H9 (cell line): ENCODE measurements at regions not wholly inside any gene's neighbourhood (a gene's known extent, or its start where the extent isn't known, plus 50 kb on each side); places are given as distances from the start of the nearest gene placed in this dataset.

Source experiments
- DNase-seq: peaks from one replicate; pipeline ENCODE4 v3.0.0-alpha.2; 2017
- H2AFZ ChIP-seq: one replicate; pipeline ENCODE4 v1.6.1; 2013; ENCODE audit warnings: mild to moderate bottlenecking, low read length, control low read depth, moderate library complexity
- H2AK5ac ChIP-seq: 2 replicates; pipeline ENCODE4 v1.6.1; 2013; ENCODE audit warnings: low read length, control low read depth, mixed read lengths; ENCODE audit not compliant: insufficient read length
- H2BK120ac ChIP-seq: one replicate; pipeline ENCODE4 v1.6.1; 2013; ENCODE audit warnings: low read depth, mild to moderate bottlenecking, low read length, control low read depth, inconsistent platforms; ENCODE audit not compliant: poor library complexity, severe bottlenecking
- H2BK12ac ChIP-seq: 2 replicates; pipeline ENCODE4 v1.6.1; 2013; ENCODE audit warnings: low read length, control low read depth, mixed read lengths, low read depth; ENCODE audit not compliant: insufficient read length
- H2BK15ac ChIP-seq: 2 replicates; pipeline ENCODE4 v1.6.1; 2013; ENCODE audit warnings: low read depth, low read length, control low read depth
- H2BK20ac ChIP-seq: one replicate; pipeline ENCODE4 v1.6.1; 2013; ENCODE audit warnings: low read depth, mild to moderate bottlenecking, low read length, control low read depth, inconsistent platforms; ENCODE audit not compliant: poor library complexity, severe bottlenecking
- H2BK5ac ChIP-seq: 2 replicates; pipeline ENCODE4 v1.6.1; 2013; ENCODE audit warnings: low read length, control low read depth, mixed read lengths; ENCODE audit not compliant: insufficient read length
- H3K14ac ChIP-seq: 2 replicates; pipeline ENCODE4 v1.6.1; 2013; ENCODE audit warnings: low read length, control low read depth; ENCODE audit not compliant: insufficient read depth
- H3K18ac ChIP-seq: 2 replicates; pipeline ENCODE4 v1.6.1; 2013; ENCODE audit warnings: low read depth, mild to moderate bottlenecking, mixed read lengths, low read length, control low read depth; ENCODE audit not compliant: insufficient read length
- H3K23ac ChIP-seq: 2 replicates; pipeline ENCODE4 v1.6.1; 2013; ENCODE audit warnings: low read length, control low read depth, mixed read lengths, low read depth; ENCODE audit not compliant: insufficient read length
- H3K23me2 ChIP-seq: 2 replicates; pipeline ENCODE4 v1.6.1; 2013; ENCODE audit warnings: low read depth, mild to moderate bottlenecking, mixed read lengths, low read length, control low read depth; ENCODE audit not compliant: insufficient read length, poor library complexity, severe bottlenecking
- H3K27ac ChIP-seq: 2 replicates; pipeline ENCODE4 v1.5.1; 2013; ENCODE audit warnings: low read length, control low read depth, mixed read lengths, low read depth; ENCODE audit not compliant: insufficient read length
- H3K27me3 ChIP-seq: 2 replicates; pipeline ENCODE4 v1.6.1; 2013; ENCODE audit warnings: low read length, control low read depth, inconsistent platforms; ENCODE audit not compliant: insufficient read depth
- H3K4ac ChIP-seq: 2 replicates; pipeline ENCODE4 v1.6.1; 2013; ENCODE audit warnings: low read depth, mild to moderate bottlenecking, control low read depth, inconsistent platforms, low read length, moderate library complexity
- H3K4me1 ChIP-seq: 2 replicates; pipeline ENCODE4 v1.6.1; 2013; ENCODE audit warnings: low read length, control low read depth, inconsistent platforms; ENCODE audit not compliant: insufficient read depth
- H3K4me2 ChIP-seq: 2 replicates; pipeline ENCODE4 v1.6.1; 2013; ENCODE audit warnings: low read length, control low read depth, mixed read lengths; ENCODE audit not compliant: insufficient read length, insufficient read depth
- H3K56ac ChIP-seq: 2 replicates; pipeline ENCODE4 v1.6.1; 2013; ENCODE audit warnings: low read depth, mild to moderate bottlenecking, mixed read lengths, low read length, control low read depth; ENCODE audit not compliant: insufficient read length
- H3K79me1 ChIP-seq: 2 replicates; pipeline ENCODE4 v1.6.1; 2013; ENCODE audit warnings: low read depth, mild to moderate bottlenecking, moderate library complexity, low read length, control low read depth, inconsistent platforms; ENCODE audit not compliant: insufficient read depth, poor library complexity, severe bottlenecking
- H3K79me2 ChIP-seq: 2 replicates; pipeline ENCODE4 v1.6.1; 2013; ENCODE audit warnings: low read length, control low read depth, inconsistent platforms; ENCODE audit not compliant: insufficient read depth
- H3K9ac ChIP-seq: 2 replicates; pipeline ENCODE4 v1.6.1; 2013; ENCODE audit warnings: low read length, control low read depth, mixed read lengths; ENCODE audit not compliant: insufficient read length; ENCODE audit errors: extremely low read depth
- H3K9me3 ChIP-seq: one replicate; pipeline ENCODE4 v1.6.1; 2013; ENCODE audit warnings: low read depth, low read length, inconsistent platforms; ENCODE audit not compliant: control insufficient read depth
- H3T11ph ChIP-seq: one replicate; pipeline ENCODE4 v1.6.1; 2013; ENCODE audit warnings: mild to moderate bottlenecking, low read length, control low read depth, inconsistent platforms
- H4K20me1 ChIP-seq: one replicate; pipeline ENCODE4 v1.6.1; 2013; ENCODE audit not compliant: control insufficient read depth, insufficient read length, insufficient read depth
- H4K5ac ChIP-seq: 2 replicates; pipeline ENCODE4 v1.6.1; 2013; ENCODE audit warnings: low read depth, mild to moderate bottlenecking, mixed read lengths, low read length, control low read depth; ENCODE audit not compliant: insufficient read length
- H4K8ac ChIP-seq: replicated peaks from 2 replicates; pipeline ENCODE4 v1.6.1; 2013; ENCODE audit warnings: low read length, control low read depth, mixed read lengths, low read depth; ENCODE audit not compliant: insufficient read length
- H4K91ac ChIP-seq: 2 replicates; pipeline ENCODE4 v1.6.1; 2013; ENCODE audit warnings: low read depth, mild to moderate bottlenecking, moderate library complexity, mixed read lengths, low read length, control low read depth; ENCODE audit not compliant: insufficient read length
- H3K27ac Mint-ChIP-seq, 3 experiments: 2 replicates in 2 of 3; 3 replicates in 1 of 3; pipeline ENCODE4 v1.8.0; 2020 to 2021; ENCODE audit warnings: mixed read lengths in 3 of 3, mild to moderate bottlenecking in 1 of 3, moderate library complexity in 1 of 3
- H3K27me3 Mint-ChIP-seq: 2 replicates; pipeline ENCODE4 v1.8.0; 2021; ENCODE audit warnings: low read depth, mild to moderate bottlenecking, moderate library complexity, mixed read lengths
- H3K36me3 Mint-ChIP-seq, 3 experiments: 2 replicates in 2 of 3; 3 replicates in 1 of 3; pipeline ENCODE4 v1.8.0; 2020 to 2021; ENCODE audit warnings: low read depth in 3 of 3, mixed read lengths in 3 of 3; ENCODE audit not compliant: insufficient read depth in 1 of 3
- H3K4me1 Mint-ChIP-seq, 2 experiments: 2 replicates each; pipeline ENCODE4 v1.8.0; 2020; ENCODE audit warnings: mixed read lengths in 2 of 2
- H3K4me3 Mint-ChIP-seq, 2 experiments: 2 replicates in 1 of 2; 3 replicates in 1 of 2; pipeline ENCODE4 v1.8.0; 2020 to 2021; ENCODE audit warnings: mild to moderate bottlenecking in 2 of 2, mixed read lengths in 2 of 2, moderate library complexity in 1 of 2
- H3K9me3 Mint-ChIP-seq, 2 experiments: 2 replicates in 1 of 2; 3 replicates in 1 of 2; pipeline ENCODE4 v1.8.0; 2020; ENCODE audit warnings: mild to moderate bottlenecking in 2 of 2, mixed read lengths in 2 of 2, moderate library complexity in 1 of 2
- WGBS: extraction: QIAGEN DNeasy Blood & Tissue Kit; methylation state at CpG from one replicate; pipeline ENCODE4 v1.1.7; 2013; ENCODE audit warnings: missing lambda C conversion rate, low lambda C conversion rate, mixed read lengths; ENCODE audit not compliant: insufficient read length; ENCODE audit errors: extremely low coverage; 5-methylcytosine and 5-hydroxymethylcytosine counted together
- TF ChIP-seq, protein P1 (sequence below): fragments of 200-600 bp; sonication (generic); conservative IDR thresholded peaks from 3 replicates; pipeline ENCODE4 v1.8.0; 2021; ENCODE audit warnings: antibody characterized with exemption, mild to moderate bottlenecking

GRCh38 chr20:19113343-19113930 lies 99.0 kb upstream of the SLC24A3 start:
- Mint-ChIP-seq H3K4me3 (no peak overlapping the region), H3K9me3 (peaks cover 4 to 9% of the 10 kb centered on the region in 2 experiments), H3K27ac (no peak overlapping the region), H3K4me1 (no peaks in the 10 kb centered on the region), H3K36me3 (peaks cover 1 to 5% (median 4%) of the 10 kb centered on the region in 3 experiments; a peak in 4 of 7 replicates), H3K27me3 (no peaks in the 10 kb centered on the region; the same call in none of the 2 replicates)
- H3K79me2 ChIP-seq: no peaks in the 10 kb centered on the region
- H3K4ac ChIP-seq: no peak overlapping the region
- H2AK5ac ChIP-seq: no peak overlapping the region
- H4K8ac ChIP-seq: no peak overlapping the region
- H3K14ac ChIP-seq: no peak overlapping the region
- H2BK120ac ChIP-seq: no peak overlapping the region
- no peak overlapping the region for H3K9ac ChIP-seq
- H4K5ac ChIP-seq: no peak overlapping the region
- no peak overlapping the region for H2BK5ac ChIP-seq
- no peaks in the 10 kb centered on the region for H3K23me2 ChIP-seq
- H2BK20ac ChIP-seq: no peak overlapping the region
- no peaks in the 10 kb centered on the region for H3K79me1 ChIP-seq
- no peak overlapping the region for H3K27ac ChIP-seq
- no peaks in the 10 kb centered on the region for H3K4me1 ChIP-seq
- no peak overlapping the region for H4K91ac ChIP-seq
- TF ChIP-seq, protein P1, sequence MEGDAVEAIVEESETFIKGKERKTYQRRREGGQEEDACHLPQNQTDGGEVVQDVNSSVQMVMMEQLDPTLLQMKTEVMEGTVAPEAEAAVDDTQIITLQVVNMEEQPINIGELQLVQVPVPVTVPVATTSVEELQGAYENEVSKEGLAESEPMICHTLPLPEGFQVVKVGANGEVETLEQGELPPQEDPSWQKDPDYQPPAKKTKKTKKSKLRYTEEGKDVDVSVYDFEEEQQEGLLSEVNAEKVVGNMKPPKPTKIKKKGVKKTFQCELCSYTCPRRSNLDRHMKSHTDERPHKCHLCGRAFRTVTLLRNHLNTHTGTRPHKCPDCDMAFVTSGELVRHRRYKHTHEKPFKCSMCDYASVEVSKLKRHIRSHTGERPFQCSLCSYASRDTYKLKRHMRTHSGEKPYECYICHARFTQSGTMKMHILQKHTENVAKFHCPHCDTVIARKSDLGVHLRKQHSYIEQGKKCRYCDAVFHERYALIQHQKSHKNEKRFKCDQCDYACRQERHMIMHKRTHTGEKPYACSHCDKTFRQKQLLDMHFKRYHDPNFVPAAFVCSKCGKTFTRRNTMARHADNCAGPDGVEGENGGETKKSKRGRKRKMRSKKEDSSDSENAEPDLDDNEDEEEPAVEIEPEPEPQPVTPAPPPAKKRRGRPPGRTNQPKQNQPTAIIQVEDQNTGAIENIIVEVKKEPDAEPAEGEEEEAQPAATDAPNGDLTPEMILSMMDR: no peak
- no peak overlapping the region for H3K18ac ChIP-seq
- WGBS: no CpG with 5 or more reads among the region's 5 CpGs
- H3K23ac ChIP-seq: no peak overlapping the region
- H2AFZ ChIP-seq: no peak overlapping the region
- no peaks in the 10 kb centered on the region for H4K20me1 ChIP-seq
- no peak for DNase-seq
- no peak overlapping the region for H3T11ph ChIP-seq
- H2BK12ac ChIP-seq: no peak overlapping the region
- H3K4me2 ChIP-seq: no peak overlapping the region
- H3K9me3 ChIP-seq: no peaks in the 10 kb centered on the region
- no peaks in the 10 kb centered on the region for H3K27me3 ChIP-seq
- no peak overlapping the region for H2BK15ac ChIP-seq
- no peak overlapping the region for H3K56ac ChIP-seq
